T-helper 9 cell (primary cell): ENCODE measurements at regions not wholly inside any gene's neighbourhood (a gene's known extent, or its start where the extent isn't known, plus 50 kb on each side); places are given as distances from the start of the nearest gene placed in this dataset.

ENCODE experiments used
- DNase-seq: peaks from one replicate; pipeline ENCODE4 v3.0.0-alpha.2; 2020

DNA sequence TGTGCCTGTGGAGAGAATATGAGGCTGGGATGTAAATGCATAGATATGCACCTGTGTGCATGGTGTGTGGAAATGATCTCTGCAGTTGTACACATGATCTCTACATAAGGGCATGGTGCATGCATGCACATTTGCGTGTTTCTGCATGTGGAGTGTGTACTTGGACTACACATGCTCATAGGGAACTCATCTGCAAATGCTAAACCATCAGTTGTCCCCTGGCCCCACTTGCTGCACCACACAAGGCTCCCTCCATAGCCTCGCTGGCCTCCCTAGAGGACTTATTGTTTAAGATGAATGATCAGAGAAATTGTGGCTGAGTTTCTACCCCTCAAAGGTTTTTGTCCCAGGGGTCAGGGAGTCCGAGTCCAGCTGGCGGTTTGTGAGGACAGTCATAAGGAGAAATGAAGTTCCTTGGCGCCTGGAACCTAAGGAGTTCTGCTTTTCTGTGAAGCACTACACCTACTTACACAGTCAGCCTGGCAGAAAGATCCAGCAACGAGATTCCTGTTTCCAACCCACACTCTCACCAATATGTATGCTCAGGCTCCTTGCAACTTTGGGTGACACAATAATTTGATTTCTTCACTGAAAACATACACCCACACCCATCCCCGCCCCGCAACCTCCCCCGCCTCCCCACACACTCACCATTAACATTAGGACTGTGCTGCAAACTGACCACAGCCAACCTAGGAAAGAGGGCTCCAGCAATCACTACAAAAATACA is 79.9 kb upstream of the CPEB4 start:
- no peak for DNase-seq

DNA sequence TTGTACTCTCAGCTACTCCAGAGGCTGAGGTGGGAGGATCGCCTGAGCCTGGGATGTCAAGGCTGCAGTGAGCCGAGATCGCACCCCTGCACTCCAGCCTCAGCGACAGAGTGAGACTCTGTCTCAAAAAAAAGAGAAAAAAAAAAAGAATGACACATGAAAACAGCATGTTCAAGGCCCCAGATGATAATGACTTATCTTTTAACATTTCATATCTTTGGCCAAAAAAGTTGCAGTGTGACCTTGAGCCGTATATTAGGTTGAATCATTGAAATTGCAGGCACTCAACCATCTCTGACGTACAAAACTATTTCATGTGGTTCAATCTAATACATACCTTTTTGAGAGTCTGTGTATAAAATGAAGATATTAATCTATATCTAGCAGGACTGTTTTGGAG is 79.1 kb upstream of the CPEB4 start:
- no peak for DNase-seq

DNA sequence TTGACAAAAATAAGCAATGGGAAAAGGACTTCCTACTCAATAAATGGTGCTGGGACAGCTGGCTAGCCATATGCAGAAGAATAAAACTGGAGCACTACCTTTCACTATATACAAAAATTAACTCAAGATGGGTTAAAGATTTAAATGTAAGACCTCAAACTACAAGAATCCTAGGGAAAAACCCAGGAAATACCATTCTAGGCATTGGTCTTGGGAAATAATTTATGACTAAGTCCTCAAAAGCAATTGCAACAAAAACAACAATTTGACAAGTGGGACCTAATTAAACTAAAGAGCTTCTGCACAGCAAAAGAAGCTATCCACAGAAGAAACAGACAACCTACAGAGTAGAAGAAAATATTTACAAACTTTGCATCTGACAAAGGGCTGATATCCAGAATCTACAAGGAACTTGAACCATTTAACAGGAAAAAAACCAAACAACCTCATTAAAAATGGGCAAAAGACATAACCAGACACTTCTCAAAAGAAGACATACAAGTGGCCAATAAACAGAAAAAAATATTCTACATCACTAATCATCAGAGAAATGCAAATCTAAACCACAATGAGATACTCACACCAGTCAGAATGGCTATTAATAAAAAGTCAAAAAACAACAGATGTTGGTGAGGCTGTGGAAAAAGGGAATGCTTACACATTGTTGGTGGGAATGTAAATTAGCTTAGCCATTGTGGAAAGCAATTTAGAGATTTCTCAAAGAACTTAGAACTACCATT is 75.2 kb upstream of the CPEB4 start:
- no peak for DNase-seq

DNA sequence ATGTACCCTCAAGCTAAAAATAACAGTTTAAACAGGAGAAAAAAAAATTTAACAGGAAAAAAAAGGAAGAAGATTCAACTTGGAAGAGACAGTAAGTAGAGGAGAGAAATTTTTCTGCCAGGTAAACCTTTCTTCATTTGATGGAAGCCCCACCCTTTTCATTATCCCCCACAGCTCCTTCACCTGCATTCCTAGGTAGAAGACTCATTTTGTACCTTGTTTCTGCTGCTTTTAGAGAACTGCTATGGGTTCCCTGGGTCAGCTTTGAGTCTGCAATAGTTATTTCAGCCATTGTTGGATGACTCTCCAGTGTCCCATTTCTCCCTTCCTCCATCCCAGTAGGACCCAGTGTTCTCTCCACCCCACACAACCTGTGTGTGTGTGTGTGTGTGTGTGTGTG is 74.1 kb upstream of the CPEB4 start:
- DNase-seq = no peak

DNA sequence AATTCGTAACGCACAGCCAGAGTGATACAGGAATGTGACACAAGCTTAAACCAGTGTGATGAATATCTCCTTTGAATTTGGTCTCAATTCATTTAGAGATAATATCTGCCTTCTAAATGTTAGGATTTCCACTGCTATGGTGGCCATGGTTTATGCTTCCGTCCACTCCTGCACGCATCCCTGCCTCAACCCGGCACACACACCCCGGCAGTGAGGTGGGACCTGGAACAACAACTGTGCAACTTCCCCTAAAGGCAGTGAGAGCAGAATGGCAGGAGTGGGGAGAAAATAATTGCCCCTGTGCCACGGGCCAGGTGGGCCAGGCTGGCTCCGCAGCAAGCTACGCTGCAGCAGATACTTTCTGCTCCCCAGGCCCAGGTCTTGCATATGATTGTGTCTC is 72.6 kb upstream of the CPEB4 start:
- DNase-seq = no peak

DNA sequence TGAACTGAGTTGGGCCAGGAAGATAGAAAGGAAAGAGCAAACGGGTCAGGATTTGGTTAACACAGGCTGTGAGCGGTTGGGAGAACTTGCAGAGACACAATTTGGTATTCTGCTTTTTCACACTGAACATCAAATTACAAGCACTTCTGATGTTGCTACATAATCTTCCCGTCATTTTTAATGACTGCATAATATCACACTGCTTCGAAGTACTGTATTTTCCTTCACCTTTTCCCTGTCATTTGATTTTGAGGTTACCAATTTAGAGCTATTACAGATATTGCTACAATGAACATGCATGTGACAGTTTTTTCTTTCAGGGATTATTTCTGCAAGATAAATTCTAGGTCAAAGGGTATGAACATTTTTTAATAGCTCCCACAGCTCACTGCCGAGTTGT is 71.4 kb upstream of the CPEB4 start:
- no peak for DNase-seq

DNA sequence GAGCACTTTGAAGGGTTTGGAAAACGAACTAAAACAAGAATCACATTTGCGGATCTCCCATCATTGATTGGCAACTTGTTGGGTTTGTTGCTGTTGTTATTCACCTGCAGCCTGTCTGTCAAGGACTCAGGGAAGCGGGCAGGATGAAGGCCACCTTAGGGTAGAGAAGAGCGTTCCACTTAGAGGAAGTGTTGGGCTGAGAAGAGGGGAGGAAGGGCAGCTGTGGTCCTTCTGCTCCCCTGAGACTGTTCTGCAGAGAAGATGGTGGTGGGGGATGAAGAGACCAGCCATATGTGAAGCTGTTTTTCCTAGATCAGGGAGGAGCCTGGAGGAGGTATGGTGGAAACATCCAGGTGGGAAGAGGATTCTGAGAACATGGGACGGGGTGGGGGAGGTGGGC is 70.6 kb upstream of the CPEB4 start:
- no peak for DNase-seq

DNA sequence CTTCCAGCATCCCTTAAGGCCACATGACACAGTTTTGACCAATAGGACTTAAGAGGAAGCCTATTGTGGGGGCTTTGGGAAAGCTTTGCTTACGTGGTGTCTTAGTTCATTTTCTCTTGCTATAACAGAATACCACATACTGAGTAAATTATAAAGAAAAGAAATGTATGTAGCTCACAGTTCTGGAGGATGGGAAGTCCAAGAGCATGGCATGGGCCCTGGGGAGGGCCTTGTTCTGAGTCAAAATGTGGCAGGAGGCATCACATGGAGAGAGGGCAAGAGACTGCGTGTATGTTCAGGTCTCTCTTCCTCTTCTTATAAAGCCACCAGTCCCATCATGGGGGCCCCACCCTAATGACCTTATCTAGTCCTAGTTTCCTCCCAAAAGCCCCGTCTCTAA is 68.6 kb upstream of the CPEB4 start:
- no peak for DNase-seq

DNA sequence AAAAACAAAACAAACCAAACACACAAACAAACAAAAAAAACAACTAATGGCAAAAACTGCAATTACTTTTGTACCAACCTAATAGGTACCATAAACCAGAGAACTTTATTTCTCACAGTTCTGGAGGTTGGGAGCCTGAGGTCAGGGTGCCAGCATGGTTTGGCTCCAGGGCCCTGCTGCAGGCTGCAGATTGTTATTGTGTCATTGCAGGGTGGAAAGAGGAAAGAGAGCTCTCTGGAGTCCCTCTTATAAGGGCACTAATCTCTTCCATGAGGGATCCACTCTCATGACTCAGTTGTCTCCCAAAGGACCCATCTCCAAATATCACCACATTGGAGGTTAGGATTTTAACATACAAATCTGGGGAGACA is 64.9 kb upstream of the CPEB4 start:
- DNase-seq = no peak

DNA sequence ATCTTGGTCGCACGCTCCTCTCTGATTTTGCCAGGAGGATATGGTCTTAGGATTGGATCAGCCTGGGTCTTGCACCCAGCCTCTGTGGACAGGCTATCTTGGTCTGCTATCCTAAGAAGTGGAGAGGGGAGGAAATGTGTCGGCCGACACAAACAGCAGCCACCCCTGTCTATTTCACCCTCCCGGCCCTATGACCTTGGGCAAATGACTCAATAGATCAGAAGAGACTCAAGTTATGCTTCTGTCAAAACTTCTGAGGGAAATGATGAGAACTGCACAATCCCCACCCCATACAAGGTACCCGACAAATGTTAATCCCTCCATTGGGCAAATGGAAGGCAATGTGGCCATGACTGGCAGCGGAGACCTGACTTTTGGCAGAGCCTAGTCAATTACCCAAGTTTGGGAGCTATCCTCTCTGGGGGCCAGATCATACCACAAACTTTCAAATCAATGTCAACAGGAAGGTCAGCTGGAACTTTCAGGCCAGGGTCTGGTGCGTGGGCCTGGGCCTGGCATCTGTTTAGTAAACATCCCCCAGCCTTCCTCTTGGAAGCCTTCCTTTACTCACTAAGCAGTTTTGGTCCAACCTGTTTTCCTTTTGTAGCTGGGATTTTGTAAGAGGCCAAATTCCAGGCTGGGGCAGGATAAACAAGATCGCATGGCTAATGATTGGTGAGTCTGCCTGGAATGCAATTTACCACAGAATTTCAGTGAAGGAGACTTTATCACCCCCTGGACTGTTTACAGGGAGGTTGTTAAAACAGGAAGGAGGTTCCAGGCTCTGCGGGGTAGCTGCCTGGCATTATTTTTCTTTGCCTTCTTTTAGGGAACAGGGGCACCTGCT is 64.2 kb upstream of the CPEB4 start:
- DNase-seq = no peak

DNA sequence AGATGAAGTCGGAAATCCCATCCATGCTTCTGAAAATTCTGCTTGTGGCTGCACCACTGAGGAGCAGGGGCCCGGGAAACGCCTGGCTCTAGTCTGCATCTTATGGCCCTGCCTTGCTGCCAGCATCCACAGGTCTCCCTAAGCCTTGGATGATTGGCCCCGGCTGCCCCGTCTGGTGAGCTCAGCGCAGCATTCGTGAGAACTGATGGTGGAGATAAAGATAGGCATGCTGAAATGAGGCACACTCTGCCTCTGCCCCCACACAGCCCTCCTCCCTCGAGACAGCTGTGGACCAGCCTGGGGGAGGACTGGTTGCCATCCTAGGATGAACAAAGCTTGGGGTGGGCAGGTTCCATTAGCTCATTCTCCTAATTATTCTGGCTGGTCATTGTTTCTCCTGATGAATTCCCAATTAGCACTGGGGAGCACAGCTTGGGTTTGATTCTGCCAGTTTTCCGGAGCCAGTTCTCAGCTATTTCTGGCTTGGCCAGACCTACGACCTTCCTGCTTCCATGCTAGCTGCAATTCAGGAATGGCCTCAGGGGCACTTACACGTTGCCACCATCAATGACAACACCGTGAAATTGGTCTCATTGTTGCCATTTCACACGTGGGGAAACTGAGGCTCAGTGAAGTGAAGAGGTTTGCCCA is 62.8 kb upstream of the CPEB4 start:
- no peak for DNase-seq

DNA sequence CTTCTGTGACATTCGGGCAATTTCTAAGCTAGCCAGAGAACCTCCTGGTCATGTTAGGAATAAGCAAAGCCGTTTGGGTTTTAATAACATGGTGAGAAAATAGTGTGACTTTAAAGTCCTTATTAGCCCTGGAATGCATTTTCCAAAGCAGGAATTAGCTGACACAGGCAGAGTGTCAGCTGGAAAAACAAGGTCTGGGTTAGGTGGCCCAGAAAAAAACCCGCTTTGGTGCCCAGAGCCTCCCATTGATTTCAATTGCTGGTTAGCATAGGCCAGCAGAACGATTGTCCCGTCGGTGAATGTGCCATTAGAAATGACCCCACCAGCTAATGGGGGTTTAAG is 62.1 kb upstream of the CPEB4 start:
- DNase-seq = no peak

DNA sequence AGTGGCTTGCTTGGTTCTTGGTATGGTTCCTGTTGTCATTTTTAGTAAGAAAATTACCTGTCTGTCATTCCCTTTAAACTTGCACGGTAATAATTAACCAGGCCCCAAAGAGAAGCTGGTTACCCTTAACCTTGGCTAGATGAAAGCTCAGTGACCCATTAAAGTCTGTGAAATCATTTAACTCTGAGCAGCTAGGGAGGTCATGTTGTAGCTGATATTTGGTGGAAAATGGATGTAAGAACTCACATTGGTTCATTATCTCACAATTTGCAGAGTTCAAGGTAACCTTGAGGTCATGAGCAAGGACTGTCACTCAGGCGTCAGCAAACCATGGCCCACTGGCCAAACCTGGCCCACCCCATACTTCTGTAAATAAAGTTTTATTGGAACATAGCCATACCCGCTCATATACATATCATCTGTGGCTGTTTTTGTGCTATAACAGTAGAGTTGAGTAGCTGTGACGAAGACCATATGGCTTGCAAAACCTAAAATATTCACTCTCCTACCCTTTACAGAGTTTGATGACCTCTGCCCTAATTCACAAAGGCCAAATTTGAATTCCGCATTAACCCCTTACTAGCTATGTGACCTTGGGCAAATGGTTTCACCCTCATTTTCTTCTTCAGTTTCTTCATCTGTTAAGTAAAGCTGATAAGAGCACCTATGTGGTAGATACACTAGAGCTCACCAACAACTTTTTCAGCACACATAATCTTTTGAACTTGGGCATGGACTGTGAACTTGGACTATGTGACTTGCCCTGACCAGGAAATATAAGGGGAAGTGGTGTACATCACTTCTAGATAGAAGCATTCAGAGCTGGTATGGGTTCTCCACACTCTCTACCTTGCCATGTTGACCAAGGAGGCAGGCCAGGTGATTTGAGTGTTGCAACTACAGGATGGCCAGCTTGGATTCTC is 61.5 kb upstream of the CPEB4 start:
- no peak for DNase-seq

DNA sequence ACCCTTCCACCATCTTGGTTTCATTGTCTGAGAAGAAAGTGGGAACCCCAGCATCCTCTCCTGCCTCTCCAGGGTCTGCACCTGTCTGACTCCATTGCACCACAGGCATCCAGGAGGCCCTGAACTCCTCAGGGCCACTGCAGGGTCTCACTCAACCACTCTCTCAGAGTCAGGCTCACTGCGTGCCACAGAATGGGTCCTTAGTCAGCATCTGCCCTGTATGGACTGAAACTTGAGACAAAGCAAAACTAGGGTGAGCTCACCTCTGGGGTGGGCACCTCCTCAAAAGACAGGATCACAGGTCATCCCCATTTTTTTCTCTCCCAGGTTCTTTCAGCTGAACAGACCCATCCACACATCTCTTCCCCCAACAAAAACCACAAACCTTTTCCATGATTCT is 59.2 kb upstream of the CPEB4 start:
- no peak for DNase-seq

DNA sequence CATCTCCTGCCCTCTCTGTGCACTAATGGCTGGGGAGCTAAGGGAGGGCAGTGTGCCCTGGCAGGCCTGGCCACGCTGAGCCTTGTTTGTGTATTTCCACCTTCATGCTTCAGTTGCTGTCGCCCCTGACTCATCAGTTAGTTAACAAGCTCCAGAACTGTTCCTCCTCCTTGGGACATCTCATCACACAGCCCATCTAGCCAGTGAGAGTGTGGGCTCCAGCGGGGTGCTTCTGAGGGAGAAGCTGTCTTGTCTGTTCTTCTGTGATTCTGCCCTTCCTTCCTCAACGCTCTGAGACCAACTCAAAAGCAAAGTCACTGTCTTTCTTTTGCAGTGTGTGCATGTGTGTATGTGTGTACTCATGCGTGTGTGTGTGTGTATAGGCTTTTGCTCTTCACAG is 58.3 kb upstream of the CPEB4 start:
- DNase-seq = no peak

DNA sequence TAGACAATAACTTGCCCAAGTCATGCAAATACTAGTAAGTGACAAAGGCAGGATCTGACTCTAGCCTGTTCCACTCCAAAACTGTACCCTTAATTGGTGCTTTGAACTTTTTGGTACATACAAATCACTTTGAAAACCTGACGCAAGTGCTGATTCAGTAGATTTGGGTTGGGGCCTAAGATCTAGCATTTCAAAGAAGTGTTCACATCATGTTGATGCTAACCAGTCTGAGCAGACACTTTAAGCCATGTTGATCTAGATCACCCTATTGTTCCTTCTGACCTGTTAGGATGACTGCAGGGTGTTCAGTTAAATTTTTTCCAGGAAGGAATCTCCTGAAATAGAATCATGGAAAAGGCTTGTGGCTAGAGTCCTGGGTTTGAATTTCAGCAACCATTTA is 57.7 kb upstream of the CPEB4 start:
- DNase-seq = no peak

DNA sequence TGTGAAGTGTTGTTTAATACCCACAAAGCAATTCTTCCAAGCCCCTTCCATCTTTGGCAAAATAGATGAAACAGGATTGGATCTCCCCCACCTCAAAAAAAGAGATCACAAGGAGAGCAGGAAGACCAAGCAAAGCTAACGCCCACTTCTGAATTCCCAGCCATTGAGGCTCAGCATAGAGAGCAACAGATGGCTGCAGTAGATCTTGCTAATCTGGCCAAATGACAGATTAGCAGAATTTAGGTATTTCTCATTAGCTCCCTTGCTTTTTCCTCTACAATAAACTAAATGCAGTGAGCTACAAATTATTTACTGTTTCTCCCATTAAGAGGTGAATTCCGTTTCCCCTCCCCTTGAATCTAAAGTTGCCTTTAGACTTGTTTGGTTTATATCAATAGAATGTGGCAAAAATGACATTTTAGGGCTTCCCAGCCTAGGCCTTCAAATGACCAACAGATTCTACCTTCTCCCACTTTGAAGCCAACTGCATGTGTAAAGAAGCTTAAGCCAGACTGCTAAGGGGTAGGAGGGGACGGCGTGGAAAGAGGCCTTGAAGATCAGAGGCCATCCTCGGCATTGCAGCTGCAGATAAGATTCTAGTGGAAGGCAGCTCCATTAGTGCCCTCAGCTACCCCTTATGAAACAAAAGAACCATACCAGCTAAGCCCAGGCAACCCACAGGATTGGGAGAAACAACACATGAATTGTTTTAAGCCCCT is 56.8 kb upstream of the CPEB4 start:
- no peak for DNase-seq

DNA sequence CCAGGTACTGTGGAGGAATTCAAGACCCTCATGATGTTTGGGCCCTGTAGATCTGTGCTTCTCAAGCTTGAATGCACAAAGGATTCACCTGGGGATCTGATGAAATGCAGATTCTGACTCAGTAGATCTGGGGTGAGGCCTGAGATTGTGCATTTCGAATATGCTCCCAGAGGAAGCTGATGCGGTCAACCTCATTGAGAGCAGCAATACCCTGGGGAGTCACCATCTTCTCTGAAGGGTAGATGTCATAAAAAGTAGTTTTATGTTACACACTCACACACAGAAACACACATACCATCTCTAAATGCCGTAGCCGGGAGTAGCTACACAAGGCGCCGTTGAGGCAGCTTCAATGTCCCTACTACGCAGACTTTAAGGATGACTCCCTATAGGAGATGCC is 55.8 kb upstream of the CPEB4 start:
- DNase-seq = no peak

DNA sequence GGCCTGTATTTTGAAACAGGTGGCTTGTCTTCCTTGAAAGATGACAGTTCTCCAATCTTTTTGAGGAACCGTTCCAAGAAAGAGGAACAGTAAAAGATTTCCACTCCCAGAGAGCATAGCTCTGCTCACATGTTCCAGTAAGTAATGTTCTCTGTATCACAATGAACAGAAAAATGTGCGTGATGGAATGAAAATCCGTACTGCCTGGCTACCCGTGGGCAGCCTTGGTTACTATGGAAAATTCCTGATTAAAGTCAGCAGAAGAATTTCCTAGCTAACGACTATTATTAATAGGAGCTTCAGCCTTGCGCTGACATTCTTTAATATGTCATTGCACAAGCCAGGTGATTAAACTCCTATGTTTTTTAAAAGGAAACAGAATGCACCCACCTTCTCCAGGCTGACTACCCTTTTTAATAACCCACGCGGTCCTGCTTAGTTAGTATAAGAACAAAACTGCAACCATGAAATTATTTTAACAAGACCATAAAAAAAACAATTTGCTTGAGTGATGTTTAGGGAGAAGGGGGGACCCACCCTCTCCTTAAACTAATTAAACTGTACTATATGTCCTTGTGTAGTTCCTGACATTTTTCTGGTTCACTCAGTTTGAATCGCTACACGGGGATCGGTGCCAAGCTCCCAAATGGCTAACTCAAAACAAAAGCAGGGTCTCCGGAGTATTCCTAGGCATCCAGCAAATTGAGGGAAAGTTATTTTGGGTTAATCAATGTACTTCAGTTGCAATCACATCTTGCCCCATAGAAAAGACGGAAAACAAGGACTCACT is 54.8 kb upstream of the CPEB4 start:
- DNase-seq = no peak

DNA sequence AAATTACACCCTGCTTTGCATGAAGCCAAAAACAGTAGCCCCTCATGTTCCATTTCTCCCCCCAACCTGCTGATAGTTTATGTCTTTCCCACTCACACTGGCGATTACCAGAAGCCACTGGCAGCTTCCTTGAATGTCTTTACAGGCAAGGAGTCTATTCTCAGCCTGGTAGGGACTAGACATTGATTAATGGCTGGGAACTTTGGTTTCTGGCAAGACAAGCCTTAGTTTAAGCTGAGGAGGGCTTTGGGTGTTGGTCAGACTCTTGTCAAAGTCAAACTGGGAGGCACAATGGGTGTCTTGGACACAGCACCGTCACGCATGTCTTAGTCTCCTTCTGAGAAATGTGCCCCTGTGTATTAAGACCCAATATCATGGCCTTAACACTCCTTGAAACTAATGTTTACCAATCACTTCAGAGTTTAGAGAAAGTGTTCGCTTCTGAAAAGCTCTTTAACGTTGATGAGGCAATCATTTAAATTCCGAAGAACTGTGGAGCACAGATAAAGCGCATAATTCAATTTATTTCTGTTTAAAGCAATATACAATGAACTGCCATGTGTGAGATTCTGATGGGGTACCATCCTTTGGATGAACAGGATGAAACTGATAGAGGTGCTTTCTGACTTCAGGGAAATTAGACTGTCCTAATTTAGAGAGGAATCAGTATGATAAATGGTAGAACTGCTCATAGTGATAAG is 53.9 kb upstream of the CPEB4 start:
- DNase-seq = no peak
